ENCODE measurements at regions not wholly inside any gene's neighbourhood (a gene's known extent, or its start where the extent isn't known, plus 50 kb on each side); places are given as distances from the start of the nearest gene placed in this dataset.

- TF ChIP-seq CTCF (IDR thresholded peaks at IDR 0.05 in 4 of 5, conservative IDR thresholded peaks at IDR 0.05 in 1 of 5) (no peak), POLR2A (IDR thresholded peaks at IDR 0.05) (no peak)
Observed at GRCh38 chr16:58885528-58886170, 151.5 kb upstream of the GOT2 start.
